CD4-positive, alpha-beta T cell treated with Interleukin-17A for 4 hours (primary cell): ENCODE measurements at regions not wholly inside any gene's neighbourhood (a gene's known extent, or its start where the extent isn't known, plus 50 kb on each side); places are given as distances from the start of the nearest gene placed in this dataset.
"Not testable (repeated sequence)": the region's sequence is repeated elsewhere in the genome, so short reads cannot be mapped to it uniquely, and the experiment has no call there.

Experiments
- DNase-seq: peaks from one replicate; pipeline ENCODE4 v3.0.0-alpha.2; 2020; ENCODE audit warnings: mixed read lengths

- no peak for DNase-seq
Observed at GRCh38 chr3:118637846-118638245, 396.8 kb downstream of the IGSF11 start.

- DNase-seq = no peak
Observed at GRCh38 chr3:118641608-118642007, 393.0 kb downstream of the IGSF11 start.

- DNase-seq = no peak
Observed at GRCh38 chr3:118671192-118671591, 363.5 kb downstream of the IGSF11 start.

GRCh38 chr3:118675305-118675704, 359.3 kb downstream of the IGSF11 start:
- DNase-seq = no peak

GRCh38 chr3:118678663-118679062, 356.0 kb downstream of the IGSF11 start:
- not testable (repeated sequence) for DNase-seq

- DNase-seq = no peak
Observed at GRCh38 chr3:118682921-118683320, 351.7 kb downstream of the IGSF11 start.

GRCh38 chr3:118683636-118684035, 351.0 kb downstream of the IGSF11 start:
- no peak for DNase-seq

GRCh38 chr3:118688396-118688884, 346.2 kb downstream of the IGSF11 start:
- DNase-seq = no peak

- no peak for DNase-seq
Observed at GRCh38 chr3:118692416-118692815, 342.2 kb downstream of the IGSF11 start.

GRCh38 chr3:118705487-118706219, 329.0 kb downstream of the IGSF11 start:
- DNase-seq = no peak

- DNase-seq = no peak
Observed at GRCh38 chr3:118707991-118708390, 326.7 kb downstream of the IGSF11 start.

GRCh38 chr3:118710532-118710931, 324.1 kb downstream of the IGSF11 start:
- no peak for DNase-seq

- DNase-seq = no peak
Observed at GRCh38 chr3:118713502-118714207, 321.0 kb downstream of the IGSF11 start.

- DNase-seq = no peak
Observed at GRCh38 chr3:118714800-118715199, 319.8 kb downstream of the IGSF11 start.

- no peak for DNase-seq
Observed at GRCh38 chr3:118729546-118729945, 305.1 kb downstream of the IGSF11 start.

- DNase-seq = no peak
Observed at GRCh38 chr3:118734664-118735063, 300.0 kb downstream of the IGSF11 start.

GRCh38 chr3:118736107-118736506, 298.5 kb downstream of the IGSF11 start:
- DNase-seq = no peak

GRCh38 chr3:118740722-118741290, 293.8 kb downstream of the IGSF11 start:
- no peak for DNase-seq

- no peak for DNase-seq
Observed at GRCh38 chr3:118742760-118743159, 291.9 kb downstream of the IGSF11 start.

GRCh38 chr3:118744186-118744585, 290.5 kb downstream of the IGSF11 start:
- DNase-seq = no peak

- no peak for DNase-seq
Observed at GRCh38 chr3:118754406-118755252, 280.0 kb downstream of the IGSF11 start.

- DNase-seq = no peak
Observed at GRCh38 chr3:118755253-118755801, 279.3 kb downstream of the IGSF11 start.
